Right lobe of liver (tissue), 4 donors: ENCODE measurements at regions not wholly inside any gene's neighbourhood (a gene's known extent, or its start where the extent isn't known, plus 50 kb on each side); places are given as distances from the start of the nearest gene placed in this dataset.

Source experiments
- POLR2A ChIP-seq: fragments of 450-650 bp; IDR thresholded peaks from one replicate; pipeline ENCODE4 v1.6.1; 2017; ENCODE audit warnings: antibody characterized with exemption, mild to moderate bottlenecking
- TF ChIP-seq, protein P1 (sequence below), 4 donors: fragments of 200-600 bp in 3 of 4; fragments of 450-650 bp in 1 of 4; IDR thresholded peaks; one replicate each; pipeline versions ENCODE4 v1.5.1 to v1.8.0; 2016 to 2022; ENCODE audit warnings: antibody characterized with exemption in 4 of 4, mild to moderate bottlenecking in 2 of 4
- donor health status: DM: no; HTN: no; CAD: no.
- donor health status: DM: no; HTN: no; CAD: no.
- donor health status: DM: no; HTN: yes; CAD: no.

DNA sequence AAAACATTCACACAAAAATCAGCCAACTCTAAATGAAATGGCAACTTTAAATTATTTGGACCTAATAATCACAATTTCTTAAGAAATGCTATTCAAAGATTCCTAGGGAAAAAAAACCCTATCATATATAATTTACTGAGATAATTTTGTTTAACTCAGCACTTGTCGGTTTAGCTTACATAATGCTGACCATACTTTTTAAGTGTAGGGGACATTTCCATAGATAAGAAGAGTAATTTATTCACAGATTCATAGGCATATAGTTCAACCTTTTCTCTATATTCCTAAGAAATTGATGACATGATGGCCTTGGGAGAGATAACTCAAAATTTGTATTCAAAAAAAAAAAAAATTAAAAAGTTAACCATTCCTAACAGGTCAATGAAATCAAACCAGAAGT lies 260.8 kb upstream of the PGRMC2 start:
- TF ChIP-seq, protein P1, sequence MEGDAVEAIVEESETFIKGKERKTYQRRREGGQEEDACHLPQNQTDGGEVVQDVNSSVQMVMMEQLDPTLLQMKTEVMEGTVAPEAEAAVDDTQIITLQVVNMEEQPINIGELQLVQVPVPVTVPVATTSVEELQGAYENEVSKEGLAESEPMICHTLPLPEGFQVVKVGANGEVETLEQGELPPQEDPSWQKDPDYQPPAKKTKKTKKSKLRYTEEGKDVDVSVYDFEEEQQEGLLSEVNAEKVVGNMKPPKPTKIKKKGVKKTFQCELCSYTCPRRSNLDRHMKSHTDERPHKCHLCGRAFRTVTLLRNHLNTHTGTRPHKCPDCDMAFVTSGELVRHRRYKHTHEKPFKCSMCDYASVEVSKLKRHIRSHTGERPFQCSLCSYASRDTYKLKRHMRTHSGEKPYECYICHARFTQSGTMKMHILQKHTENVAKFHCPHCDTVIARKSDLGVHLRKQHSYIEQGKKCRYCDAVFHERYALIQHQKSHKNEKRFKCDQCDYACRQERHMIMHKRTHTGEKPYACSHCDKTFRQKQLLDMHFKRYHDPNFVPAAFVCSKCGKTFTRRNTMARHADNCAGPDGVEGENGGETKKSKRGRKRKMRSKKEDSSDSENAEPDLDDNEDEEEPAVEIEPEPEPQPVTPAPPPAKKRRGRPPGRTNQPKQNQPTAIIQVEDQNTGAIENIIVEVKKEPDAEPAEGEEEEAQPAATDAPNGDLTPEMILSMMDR (IDR thresholded peaks at IDR 0.05) = no peak
- TF ChIP-seq POLR2A = no peak
